Left renal cortex interstitium (tissue), 4 donors: ENCODE measurements at regions not wholly inside any gene's neighbourhood (a gene's known extent, or its start where the extent isn't known, plus 50 kb on each side); places are given as distances from the start of the nearest gene placed in this dataset.
A peak's percentile ranks its signal among the peaks of the same experiment; 100 is the strongest.
"Not testable (repeated sequence)": the region's sequence is repeated elsewhere in the genome, so short reads cannot be mapped to it uniquely, and the experiment has no call there.

Experiments used
- DNase-seq, 4 donors: peaks; one replicate each; pipeline ENCODE4 v3.0.0-alpha.2; 2013; ENCODE audit warnings: low read depth in 4 of 4, low spot score in 2 of 4, missing footprints in 1 of 4

DNA sequence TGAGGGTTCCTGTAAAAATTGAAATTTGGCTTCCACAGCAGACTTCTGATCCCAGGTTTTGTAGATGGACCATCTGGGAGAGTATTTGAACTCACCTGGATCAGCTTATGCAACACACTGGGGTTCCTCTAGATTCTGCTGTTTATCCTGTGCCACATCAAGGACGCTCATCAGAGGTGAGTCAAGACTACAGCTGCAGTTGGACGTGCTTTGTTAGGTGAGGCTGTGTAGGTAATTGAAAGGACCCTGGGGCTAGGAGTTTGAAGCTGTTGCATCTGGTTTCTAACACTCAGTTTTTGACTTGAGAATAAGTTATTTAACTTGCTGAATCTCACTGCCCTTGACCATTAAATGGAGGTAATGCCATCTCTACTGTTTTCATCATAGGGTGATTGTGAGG, 394.2 kb downstream of the EDEM1 start:
- no peak for DNase-seq

DNA sequence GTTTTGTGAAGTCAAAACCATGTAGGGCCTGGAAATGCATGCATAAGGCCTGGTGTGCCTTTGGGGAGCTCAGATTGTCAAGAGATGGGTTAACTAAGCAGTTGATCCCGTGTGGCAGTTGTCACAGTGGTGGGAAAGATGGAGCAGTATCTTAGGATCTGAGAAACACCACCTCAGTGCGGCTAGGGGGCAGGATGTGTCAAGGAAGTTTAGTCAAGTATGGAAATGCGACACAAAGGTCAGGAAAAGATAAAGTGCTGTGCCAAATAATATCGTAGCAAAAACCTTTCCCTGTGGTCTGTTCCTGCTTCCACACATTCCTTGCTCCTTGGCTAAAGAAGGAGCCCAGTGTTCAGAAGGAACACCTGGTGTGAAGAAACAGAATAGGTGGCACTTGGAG, 396.4 kb downstream of the EDEM1 start:
- DNase-seq: no peak

DNA sequence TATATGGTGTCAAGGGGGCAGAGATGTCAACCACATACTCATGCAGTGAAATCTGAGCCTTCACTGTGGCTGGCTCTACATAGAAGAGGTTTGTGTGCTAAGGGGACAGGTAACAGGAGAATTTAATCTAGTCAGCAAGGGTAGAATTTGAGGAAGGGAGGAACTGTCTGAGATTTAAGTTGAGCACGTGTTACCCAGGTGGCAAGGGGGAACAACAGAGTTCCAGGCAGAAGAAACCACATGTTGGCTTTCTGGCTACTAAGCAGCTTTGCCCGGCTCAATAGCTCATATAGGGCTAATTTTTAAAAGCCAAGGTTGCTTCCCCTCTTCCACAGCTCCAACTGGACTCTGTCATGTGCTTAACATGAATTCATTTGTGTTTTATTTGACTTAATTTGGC, 397.6 kb downstream of the EDEM1 start:
- no peak for DNase-seq

DNA sequence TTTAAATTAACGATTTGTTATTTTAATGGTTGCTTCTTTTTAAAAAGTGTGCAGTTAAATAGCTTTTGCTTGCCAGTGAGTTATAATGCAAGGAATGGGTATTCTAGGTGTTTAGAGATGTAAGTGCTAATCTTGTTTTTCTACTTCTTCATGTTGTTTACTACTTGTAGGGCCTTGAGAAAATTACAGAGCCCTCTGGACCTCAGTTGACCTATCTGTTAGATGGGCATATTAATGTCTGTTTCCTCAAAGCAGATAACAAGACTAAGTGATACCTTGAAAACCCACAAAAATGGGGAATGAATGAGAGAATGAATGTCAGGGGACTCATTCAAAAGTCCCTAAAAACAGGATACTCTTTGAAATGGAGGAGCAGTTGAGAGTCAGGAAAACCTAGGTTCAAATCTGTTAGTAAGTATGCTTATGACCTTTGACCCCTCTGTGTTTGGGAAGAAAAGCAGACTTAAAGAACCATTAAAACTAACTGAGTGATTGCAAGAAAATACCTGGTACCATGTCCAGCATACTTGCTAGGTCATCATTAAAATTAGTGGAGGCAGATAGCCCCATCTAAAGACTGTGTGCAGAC, 419.5 kb downstream of the EDEM1 start:
- no peak for DNase-seq

DNA sequence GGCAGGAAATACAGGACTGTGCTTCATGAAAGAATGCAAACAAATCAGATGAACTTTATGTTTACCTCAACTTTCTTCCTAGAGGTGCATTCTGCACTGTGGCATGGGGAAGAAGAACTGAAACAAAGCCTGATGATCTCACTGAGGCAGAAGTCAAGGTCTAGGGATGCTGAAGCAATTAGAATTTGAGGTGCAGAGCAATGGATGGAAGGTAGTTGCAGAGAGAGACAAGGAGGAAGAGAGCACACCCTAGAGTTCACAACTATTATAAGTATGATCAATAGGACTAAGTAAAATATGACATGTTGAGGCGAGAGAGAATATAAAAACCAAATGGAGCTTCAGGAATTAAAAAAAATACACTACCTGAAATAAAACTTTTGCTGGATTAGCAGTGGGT, 420.1 kb downstream of the EDEM1 start:
- no peak for DNase-seq

DNA sequence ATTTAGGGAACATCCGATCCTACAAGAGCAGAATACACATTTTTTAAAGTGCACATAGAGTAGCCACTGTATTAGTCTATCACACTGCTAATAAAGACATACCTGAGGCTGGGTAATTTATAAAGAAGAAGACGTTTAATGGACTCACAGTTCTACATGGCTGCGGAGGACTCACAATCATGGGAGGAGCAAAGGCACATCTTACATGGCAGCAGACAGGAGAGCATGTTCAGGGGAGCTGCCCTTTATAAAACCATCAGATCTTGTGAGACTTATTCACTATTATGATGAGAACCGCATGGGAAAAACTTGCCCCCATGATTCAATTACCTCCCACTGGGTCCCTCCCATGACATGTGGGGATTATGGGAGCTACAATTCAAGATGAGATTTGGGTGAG, 421.5 kb downstream of the EDEM1 start:
- not testable (repeated sequence) for DNase-seq

DNA sequence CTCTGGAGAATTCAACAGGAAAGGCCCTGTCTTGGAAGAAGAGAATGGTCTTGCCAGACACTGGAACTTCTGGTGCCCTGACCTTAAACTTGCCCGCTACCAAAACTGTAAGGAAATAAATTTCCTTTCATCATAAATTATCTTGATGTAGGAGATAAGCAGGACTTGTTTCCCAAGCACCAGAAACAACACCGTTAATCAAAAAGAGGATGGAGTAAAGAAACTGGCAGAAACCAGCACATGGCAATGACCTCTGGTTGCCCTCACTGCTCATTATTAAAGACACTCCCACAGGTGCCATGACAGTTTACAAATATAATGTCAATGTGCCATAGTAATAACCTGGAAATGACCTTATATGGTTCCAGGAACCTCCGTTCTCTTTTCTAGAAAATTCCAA, 426.1 kb downstream of the EDEM1 start:
- DNase-seq: peak; percentile 18 to 24 (median 22)

DNA sequence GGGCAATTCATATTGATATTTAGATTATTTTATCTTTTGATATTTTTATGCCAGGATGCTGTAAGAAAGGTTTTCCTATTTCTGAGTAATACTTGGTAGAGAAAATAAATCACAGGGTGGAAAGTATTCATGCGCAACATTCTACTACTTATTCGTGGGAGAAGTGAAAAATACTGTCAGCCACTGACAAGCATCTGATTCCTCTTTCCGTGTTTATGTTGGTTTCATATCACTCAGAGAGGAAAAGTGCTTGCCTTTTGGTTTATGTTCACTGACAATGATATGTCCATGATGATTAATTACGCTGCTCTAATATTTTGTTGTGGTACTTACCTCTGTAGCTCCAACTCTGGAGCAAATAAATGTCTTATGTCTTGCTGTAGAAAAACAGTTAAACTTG, 429.4 kb downstream of the EDEM1 start:
- peak in 1 of 4 donors; percentile 11 for DNase-seq

DNA sequence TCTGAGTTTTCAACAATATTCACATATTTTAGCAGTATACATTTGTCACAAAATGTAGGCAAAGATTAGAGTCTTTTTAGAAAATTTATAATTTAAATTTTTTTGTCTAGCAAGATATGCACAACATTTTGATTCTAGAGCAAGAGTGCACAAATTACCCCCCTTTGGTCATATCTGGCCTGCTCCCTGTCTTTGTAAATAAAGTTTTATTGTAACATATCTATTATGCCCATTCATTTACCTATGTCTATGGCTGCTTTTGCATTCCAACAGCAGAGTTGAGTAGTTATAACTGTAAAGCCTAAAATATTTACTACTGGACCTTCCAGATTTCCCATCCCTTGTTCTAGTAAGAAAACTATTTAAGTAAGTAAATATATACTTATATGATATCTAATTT, 430.7 kb downstream of the EDEM1 start:
- no peak for DNase-seq

DNA sequence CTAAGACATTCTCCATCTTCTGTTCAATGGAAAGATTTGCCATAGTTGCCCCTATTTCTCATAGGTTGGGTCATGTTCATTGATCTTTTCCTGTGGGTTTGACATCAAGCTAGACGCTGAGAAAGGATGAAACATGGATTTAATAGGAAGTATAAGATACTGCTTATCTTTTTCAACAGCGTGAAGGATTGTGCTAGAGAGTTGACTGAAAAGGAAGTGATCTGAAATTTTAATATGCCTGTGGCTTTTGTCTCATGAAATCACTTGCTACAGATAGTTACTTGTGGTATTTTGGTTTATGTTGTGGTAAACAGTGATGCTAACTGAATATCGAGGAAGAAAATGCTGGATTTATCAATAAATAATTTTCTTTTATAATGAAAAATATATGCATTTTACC, 442.9 kb downstream of the EDEM1 start:
- no peak for DNase-seq

DNA sequence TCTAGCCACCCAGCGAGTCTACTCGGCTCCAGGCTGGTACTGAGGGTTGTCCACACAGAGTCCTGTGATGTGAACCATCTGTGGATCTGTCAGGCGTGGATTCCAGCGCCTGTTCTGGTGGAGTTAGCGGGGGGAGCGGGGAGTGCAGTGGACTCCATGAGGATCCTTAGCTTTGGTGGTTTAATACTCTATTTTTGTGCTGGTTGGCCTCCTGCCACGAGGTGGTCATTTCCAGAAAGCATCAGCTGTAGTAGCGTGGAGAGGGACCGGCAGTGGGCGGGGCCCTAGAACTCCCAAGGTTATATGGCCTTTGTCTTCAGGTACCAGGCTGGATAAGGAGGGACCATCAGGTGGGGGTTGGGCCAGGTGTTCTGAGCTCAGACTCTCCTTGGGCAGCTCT, 446.5 kb downstream of the EDEM1 start:
- no peak for DNase-seq

DNA sequence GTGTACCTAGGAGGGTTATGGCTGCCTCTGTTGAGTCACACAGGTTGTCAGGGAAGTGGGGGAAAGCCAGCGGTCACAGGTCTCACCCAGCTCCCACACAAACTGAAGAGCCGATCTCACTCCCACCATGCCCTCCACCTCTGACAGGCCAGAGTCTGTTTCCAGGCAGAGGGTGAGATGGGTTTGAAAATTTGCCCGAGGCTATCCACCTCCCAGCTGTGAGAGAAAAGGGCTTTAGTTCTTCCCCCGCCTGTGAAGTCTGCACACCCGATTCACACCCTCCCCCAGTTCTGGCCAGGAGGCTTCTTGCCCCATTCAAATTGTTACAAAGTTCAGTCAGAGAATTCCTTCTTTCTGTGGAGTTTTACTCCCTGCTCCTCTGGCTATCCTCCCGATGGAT, 446.9 kb downstream of the EDEM1 start:
- no peak for DNase-seq

DNA sequence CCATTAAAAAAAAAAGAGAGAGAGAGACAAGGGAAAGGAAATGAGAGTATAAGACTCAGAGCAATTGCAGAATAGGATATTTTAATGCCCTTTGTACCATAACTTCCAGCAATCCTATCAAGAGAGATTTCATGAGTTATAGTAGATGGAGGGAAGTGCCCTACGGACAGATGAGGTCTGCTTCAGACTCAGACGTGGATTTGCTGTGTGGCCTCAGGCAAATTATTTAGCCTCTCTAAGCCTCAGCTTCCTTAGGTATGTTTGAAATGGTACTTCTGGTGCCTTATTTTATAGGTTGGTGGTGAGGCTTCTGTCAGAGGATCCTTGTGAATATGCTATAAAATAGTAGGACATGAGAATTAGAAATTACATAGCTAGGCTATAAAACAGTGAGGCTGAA, 448.2 kb downstream of the EDEM1 start:
- no peak for DNase-seq

DNA sequence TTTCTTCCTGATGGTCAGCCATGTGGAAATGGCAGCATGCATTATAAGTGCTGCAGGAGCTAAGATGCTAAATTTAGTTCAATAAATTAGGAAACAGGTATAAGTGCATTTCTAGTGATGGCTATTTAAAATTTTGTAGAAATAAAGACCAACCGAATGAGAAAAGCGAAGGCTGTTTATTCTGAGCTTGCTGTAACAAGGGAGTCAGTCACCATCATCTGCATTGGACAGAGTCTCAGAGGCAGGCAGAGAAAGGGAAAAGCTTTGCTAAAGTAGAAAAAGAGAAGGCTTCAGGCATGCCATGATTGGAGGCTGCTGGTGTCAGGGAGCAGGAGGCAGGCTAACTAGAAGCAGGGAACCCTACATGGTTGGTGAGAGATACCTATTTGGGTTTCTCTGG, 451.0 kb downstream of the EDEM1 start:
- no peak for DNase-seq

DNA sequence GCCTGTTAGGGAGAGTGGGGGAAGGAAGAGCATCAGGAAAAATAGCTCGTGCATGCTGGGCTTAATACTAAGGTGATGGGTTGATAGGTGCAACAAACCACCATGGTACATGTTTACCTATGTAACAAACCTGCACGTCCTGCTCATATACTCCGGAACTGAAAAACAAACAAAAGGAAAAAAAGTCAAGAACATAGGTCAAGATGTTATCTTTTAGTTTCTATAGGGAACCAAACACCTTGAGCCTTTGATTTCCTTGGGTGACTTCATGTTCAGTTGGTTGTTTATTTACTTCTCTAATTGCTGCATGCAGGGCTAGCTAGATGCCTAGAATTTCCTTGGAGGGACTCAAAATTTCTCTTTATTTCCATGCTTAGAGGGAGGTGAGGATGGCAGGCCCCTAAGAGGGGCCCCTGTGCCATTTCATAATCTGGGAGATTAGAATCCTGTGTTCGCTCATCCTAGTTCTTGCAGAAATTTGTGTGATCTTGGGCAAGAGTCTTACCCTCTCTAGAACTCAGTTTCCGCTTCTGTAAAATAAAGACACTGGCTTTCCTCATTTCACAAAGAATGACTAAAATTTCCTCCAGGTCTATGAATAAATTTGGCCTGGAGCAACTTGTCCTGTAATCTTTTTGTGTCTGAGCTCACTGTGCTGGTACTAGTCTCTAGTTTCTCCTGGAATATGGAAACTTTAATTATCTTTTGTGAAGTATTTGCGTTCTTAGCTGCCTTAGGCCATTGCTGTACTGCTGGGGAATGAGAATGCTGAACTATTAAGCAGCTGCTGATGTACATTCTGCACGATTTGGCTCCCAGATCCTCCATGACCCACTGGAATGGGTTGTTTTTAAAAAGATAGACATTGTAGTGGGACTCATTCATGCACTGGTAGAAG, 457.5 kb downstream of the EDEM1 start:
- no peak for DNase-seq

DNA sequence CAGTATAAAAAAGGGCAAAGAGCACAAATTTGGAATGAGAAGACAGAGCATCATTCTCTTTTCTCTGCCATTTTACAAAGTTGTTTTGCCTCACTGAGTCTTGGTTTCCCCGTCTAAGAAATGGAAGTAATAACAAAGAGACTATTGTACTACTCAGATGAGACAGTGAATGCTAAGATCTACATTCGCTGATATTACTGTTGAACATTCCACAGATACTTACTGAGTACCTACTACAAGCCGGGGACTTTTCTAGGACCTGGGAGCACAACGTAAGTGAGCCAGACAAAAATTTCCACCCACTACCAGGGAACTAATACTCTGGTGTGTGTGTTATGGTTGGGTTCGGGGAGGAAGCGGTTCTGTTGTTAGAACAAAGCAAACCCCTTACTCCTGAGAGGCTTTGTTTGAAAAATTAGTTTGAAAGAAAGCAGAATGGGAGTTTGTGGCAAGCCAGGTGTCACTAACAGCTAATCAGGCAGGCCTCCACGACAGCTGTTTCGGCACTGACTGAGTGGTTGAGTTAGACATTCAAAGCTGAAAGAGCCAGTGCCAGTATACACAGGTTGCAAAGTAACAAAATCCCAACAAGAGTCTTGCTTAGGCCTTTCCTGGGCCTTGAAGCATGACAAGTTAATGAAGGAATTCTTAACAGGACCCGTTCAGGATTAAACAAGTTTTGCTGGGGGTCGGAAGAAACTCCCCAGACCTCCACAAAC, 458.3 kb downstream of the EDEM1 start:
- peak in 3 of 4 donors; percentile 5 to 9 (median 9) for DNase-seq

DNA sequence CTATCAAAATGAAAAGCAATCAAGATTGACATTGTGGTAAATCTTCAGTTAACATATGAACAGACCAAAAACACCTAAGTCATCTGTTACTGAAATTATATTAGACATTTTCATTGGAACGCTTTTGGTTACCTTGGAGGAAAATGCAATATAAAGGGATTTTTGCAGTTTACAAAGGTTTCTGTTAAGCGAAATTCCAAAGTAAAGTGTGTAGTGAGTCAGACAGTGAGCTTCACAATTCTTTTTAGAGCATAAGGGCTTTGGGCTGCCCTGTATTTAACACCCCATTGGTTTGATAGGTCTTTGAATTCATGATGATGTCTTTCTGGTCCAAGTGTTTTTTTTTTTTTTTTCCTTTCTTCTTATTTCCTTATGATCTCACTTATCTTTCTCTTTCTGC, 462.8 kb downstream of the EDEM1 start:
- no peak for DNase-seq

DNA sequence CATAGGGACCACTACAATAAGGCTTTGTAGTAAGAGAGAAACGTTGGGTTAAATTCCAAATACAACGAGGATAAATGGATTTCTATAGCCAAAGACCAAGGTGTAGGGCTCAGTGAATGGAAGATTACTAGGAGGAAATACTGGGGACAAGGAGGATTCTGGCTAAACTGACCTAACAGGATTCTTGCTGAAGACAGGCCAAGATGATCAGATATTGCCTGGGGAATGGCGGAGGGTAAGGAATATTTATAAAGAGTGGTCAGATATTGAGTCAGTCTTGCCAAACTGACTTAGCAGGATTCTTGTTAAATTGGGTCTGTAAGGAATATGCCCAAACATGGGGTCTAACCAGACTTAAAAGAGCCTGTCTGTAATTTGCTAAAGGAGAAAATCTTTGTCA, 463.8 kb downstream of the EDEM1 start:
- no peak for DNase-seq

DNA sequence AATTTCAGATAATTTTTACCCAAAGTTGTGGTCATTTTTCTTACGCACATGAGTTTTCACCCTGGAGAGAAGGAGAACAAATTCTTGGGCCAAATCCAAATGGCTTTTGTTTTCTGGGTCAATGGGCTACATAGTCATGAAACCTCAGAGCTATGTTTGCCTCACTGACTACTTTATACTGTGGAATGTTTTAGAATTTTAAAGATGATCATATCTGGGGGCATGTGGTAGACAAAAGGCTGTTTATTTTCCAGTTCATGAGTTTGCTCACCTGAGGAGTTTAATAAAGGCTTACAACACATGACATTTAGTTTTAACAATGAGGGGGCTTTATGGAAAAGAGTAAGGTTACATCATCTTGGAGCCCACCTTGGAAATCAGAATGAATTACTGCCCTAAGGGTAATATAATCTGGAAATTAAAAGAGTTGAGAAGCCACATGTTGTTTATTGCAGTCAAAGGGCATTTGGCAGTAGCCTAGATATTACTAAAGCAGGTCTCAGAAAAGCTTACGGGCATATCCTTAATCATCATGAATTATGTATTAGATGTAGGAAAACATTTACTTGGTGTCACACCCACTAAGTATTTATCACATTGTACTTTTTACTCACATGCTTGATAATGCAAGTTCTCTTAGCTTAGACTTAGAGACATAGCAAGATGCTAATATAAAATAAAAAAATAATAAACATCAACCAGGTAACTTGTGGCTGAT, 466.1 kb downstream of the EDEM1 start:
- DNase-seq: no peak

DNA sequence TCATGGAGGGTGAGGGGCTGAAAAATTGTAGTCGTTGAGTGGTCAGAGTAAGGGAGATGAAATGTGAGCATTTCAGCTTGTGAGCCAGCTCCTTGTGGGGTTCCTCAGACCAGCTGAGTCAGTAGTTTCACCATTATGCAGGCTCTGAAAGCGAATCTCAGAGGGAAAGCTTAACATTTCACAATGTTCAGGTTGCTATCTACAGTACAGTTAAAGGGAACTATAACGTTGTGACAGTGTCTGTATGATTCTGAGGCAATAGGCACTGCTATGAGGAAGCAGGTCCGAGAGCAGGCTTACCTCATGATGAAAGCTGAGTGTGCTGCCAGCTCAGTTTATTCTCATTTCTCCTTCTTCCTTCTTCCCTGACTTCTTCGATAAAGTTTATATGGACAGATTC, 469.6 kb downstream of the EDEM1 start:
- DNase-seq: no peak

DNA sequence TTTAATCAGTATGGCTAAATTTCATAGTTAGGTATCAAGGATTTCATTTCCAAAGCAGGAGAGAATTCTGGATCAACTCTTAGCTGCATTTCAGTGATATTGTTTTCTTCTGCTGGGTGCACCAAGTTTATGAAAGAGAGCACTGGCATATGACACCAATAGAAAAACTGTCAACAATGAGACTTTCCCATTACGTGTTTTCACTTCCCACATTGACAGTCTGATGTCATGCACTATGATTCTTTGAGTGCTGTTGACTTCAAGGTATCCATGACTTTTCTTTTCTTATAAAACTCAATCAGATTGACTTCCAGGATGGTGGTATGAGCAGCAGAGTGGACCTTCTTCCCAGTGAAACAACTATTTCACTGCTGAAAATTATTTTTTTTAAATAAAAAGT, 476.1 kb downstream of the EDEM1 start:
- DNase-seq: no peak
